ENCODE measurements at regions not wholly inside any gene's neighbourhood (a gene's known extent, or its start where the extent isn't known, plus 50 kb on each side); places are given as distances from the start of the nearest gene placed in this dataset.

DNA sequence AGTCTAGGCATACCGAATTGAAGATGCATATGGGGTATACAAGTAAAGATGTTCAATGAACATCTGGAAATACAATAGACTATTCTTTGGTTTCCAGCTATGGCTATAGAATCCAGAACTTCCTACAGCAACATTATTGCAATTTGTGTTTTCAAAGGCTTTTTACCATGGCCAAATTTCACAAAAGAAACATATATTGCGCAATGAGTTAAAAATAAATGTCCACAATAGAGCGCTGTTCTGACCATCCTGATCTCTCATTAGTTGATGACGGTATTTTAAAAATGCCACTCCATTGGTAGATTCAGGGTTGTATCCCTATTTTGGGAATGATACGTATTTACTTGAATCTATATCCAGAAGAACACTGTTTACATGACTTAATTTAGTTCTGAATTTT lies 139.2 kb downstream of the LINC00632 start:
- TF ChIP-seq, protein P1, sequence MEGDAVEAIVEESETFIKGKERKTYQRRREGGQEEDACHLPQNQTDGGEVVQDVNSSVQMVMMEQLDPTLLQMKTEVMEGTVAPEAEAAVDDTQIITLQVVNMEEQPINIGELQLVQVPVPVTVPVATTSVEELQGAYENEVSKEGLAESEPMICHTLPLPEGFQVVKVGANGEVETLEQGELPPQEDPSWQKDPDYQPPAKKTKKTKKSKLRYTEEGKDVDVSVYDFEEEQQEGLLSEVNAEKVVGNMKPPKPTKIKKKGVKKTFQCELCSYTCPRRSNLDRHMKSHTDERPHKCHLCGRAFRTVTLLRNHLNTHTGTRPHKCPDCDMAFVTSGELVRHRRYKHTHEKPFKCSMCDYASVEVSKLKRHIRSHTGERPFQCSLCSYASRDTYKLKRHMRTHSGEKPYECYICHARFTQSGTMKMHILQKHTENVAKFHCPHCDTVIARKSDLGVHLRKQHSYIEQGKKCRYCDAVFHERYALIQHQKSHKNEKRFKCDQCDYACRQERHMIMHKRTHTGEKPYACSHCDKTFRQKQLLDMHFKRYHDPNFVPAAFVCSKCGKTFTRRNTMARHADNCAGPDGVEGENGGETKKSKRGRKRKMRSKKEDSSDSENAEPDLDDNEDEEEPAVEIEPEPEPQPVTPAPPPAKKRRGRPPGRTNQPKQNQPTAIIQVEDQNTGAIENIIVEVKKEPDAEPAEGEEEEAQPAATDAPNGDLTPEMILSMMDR (IDR thresholded peaks at IDR 0.05) = no peak
- no peak for TF ChIP-seq POLR2AphosphoS5 (IDR thresholded peaks at IDR 0.05)

Data from stomach (tissue), 4 donors.